CD14-positive monocyte (primary cell): ENCODE measurements at regions not wholly inside any gene's neighbourhood (a gene's known extent, or its start where the extent isn't known, plus 50 kb on each side); places are given as distances from the start of the nearest gene placed in this dataset.

ENCODE experiments used
- DNase-seq, 3 donors: peaks; one replicate each; pipeline ENCODE4 v3.0.0-alpha.2; 2011 to 2022
- H2AFZ ChIP-seq: 2 replicates; pipeline ENCODE4 v1.6.0; 2012; ENCODE audit warnings: mild to moderate bottlenecking, low read depth, low read length, inconsistent platforms; ENCODE audit not compliant: insufficient read depth, poor library complexity, severe bottlenecking
- H3K27ac ChIP-seq, 2 donors: 1 replicate in 1 of 2; 2 replicates in 1 of 2; pipeline ENCODE4 v1.5.1; 2012 to 2013; ENCODE audit warnings: low read length in 2 of 2, control low read depth in 1 of 2, inconsistent platforms in 1 of 2, low read depth in 1 of 2, mild to moderate bottlenecking in 1 of 2
- H3K27me3 ChIP-seq, 2 donors: one replicate each; pipeline versions ENCODE4 v1.6.0 to v1.6.1; 2011 to 2013; ENCODE audit warnings: low read length in 2 of 2; ENCODE audit not compliant: control insufficient read depth in 2 of 2, insufficient read depth in 2 of 2
- H3K36me3 ChIP-seq, 2 donors: replicated peaks in 1 of 2; 1 replicate in 1 of 2; 2 replicates in 1 of 2; pipeline versions ENCODE4 v1.5.1 to v1.6.1; 2012 to 2013; ENCODE audit warnings: low read length in 2 of 2, control low read depth in 1 of 2, inconsistent platforms in 1 of 2, mild to moderate bottlenecking in 1 of 2; ENCODE audit not compliant: insufficient read depth in 2 of 2, control insufficient read depth in 1 of 2
- H3K4me1 ChIP-seq, 2 donors: 1 replicate in 1 of 2; 2 replicates in 1 of 2; pipeline versions ENCODE4 v1.5.1 to v1.6.1; 2012 to 2013; ENCODE audit warnings: low read length in 2 of 2, control low read depth in 1 of 2, inconsistent platforms in 1 of 2, mild to moderate bottlenecking in 1 of 2, moderate library complexity in 1 of 2; ENCODE audit not compliant: insufficient read depth in 2 of 2, control insufficient read depth in 1 of 2
- H3K4me2 ChIP-seq: replicated peaks from 2 replicates; pipeline ENCODE3; 2012; ENCODE audit warnings: low read length, moderate library complexity, mild to moderate bottlenecking; ENCODE audit not compliant: poor library complexity, severe bottlenecking; ENCODE audit errors: extremely low read depth
- H3K4me3 ChIP-seq, 3 experiments: fragments of 200-600 bp in 1 of 3; sonication (generic) in 1 of 3; replicated peaks in 1 of 3; 1 replicate in 2 of 3; 2 replicates in 1 of 3; pipeline ENCODE4 v1.5.1; 2011 to 2013; ENCODE audit warnings: low read length in 3 of 3, mild to moderate bottlenecking in 3 of 3, control low read depth in 2 of 3, low read depth in 2 of 3, inconsistent platforms in 1 of 3, moderate library complexity in 1 of 3
- H3K79me2 ChIP-seq: 2 replicates; pipeline ENCODE4 v1.6.0; 2012; ENCODE audit warnings: mild to moderate bottlenecking, control low read depth, inconsistent platforms, low read length, moderate library complexity; ENCODE audit not compliant: insufficient read depth
- H3K9ac ChIP-seq: 2 replicates; pipeline ENCODE4 v1.6.0; 2017; ENCODE audit warnings: low read length, mild to moderate bottlenecking; ENCODE audit not compliant: insufficient read depth, poor library complexity, severe bottlenecking
- H3K9me3 ChIP-seq, 2 donors: replicated peaks in 1 of 2; 1 replicate in 1 of 2; 2 replicates in 1 of 2; pipeline versions ENCODE4 v1.5.1 to v1.6.1; 2012 to 2013; ENCODE audit warnings: low read length in 2 of 2, control low read depth in 1 of 2; ENCODE audit not compliant: control insufficient read depth in 1 of 2, insufficient read depth in 1 of 2
- H4K20me1 ChIP-seq: 2 replicates; pipeline ENCODE4 v1.6.0; 2012; ENCODE audit warnings: mild to moderate bottlenecking, low read length, control low read depth, moderate library complexity; ENCODE audit not compliant: insufficient read depth
- H3K27ac Mint-ChIP-seq, 7 donors: one replicate each; pipeline ENCODE4 v1.8.0; 2020; ENCODE audit warnings: mild to moderate bottlenecking in 7 of 7, mixed read lengths in 7 of 7, moderate library complexity in 6 of 7, inconsistent platforms in 2 of 7
- H3K27me3 Mint-ChIP-seq, 3 donors: one replicate each; pipeline ENCODE4 v1.8.0; 2021 to 2022; ENCODE audit warnings: low read depth in 3 of 3, mild to moderate bottlenecking in 3 of 3, mixed read lengths in 3 of 3, moderate library complexity in 3 of 3, inconsistent platforms in 1 of 3
- H3K36me3 Mint-ChIP-seq, 2 donors: one replicate each; pipeline ENCODE4 v1.8.0; 2020; ENCODE audit warnings: mixed read lengths in 2 of 2, inconsistent platforms in 1 of 2, mild to moderate bottlenecking in 1 of 2
- H3K4me1 Mint-ChIP-seq: one replicate; pipeline ENCODE4 v1.8.0; 2020; ENCODE audit warnings: mild to moderate bottlenecking, mixed read lengths
- H3K4me3 Mint-ChIP-seq, 2 donors: one replicate each; pipeline ENCODE4 v1.8.0; 2020; ENCODE audit warnings: mild to moderate bottlenecking in 2 of 2, mixed read lengths in 2 of 2, moderate library complexity in 1 of 2
- H3K9me3 Mint-ChIP-seq, 7 donors: one replicate each; pipeline ENCODE4 v1.8.0; 2020 to 2022; ENCODE audit warnings: mixed read lengths in 7 of 7, mild to moderate bottlenecking in 6 of 7, moderate library complexity in 6 of 7, inconsistent platforms in 2 of 7
- WGBS: methylation state at CpG from one replicate; pipeline ENCODE4 v1.1.5; 2013; ENCODE audit warnings: missing lambda C conversion rate; ENCODE audit not compliant: insufficient coverage; 5-methylcytosine and 5-hydroxymethylcytosine counted together
- intact Hi-C, 2 donors: fragments of 100-400 bp; cut with micrococcal nuclease; formaldehyde crosslinking; loops; one replicate each; pipeline versions ENCODE4 v1.15.0 to v1.15.1; 2023
- TF ChIP-seq, protein P1 (sequence below): fragments of 200-600 bp; IDR thresholded peaks from one replicate; pipeline ENCODE4 v1.8.0; 2022; ENCODE audit warnings: antibody characterized with exemption, mild to moderate bottlenecking

DNA sequence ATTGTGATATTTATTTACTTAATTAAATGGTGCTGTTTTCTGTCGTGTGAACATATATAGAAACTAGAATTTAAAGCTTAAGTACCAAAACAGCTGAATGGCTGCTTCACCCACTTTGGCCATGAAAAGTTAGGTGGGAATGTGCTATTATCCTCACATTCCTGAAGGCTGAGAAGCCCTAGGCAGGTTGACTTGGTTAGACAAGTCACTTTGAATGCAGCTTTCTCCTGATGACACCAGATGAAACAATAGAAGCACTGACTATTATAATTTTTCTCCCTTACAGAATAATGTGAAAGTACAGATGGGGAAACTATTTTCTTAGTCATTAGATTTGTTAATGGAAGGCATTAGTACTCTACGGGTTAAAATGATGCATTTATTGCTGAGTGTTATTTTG is 65.1 kb upstream of the C5orf46 start:
- Histone ChIP-seq H3K9ac (no peak overlapping the region), H3K9me3 (no peaks in the 10 kb centered on the region), H3K36me3 (no peaks in the 10 kb centered on the region), H3K4me3 (no peak overlapping the region), H3K4me2 (no peak overlapping the region), H3K4me1 (no peaks in the 10 kb centered on the region), H3K79me2 (no peaks in the 10 kb centered on the region), H3K27ac (no peak overlapping the region), H3K27me3 (no peaks in the 10 kb centered on the region), H4K20me1 (no peaks in the 10 kb centered on the region), H2AFZ (no peak overlapping the region)
- H3K27me3 Mint-ChIP-seq: no peaks in the 10 kb centered on the region
- intact Hi-C loops: no loop called here
- 80% methylated on average over 1 of the region's 2 CpGs for WGBS
- no peaks in the 10 kb centered on the region for H3K4me1 Mint-ChIP-seq
- no peak for DNase-seq
- H3K4me3 Mint-ChIP-seq: no peak overlapping the region
- H3K36me3 Mint-ChIP-seq: no peaks in the 10 kb centered on the region
- H3K9me3 Mint-ChIP-seq: no peaks in the 10 kb centered on the region
- TF ChIP-seq, protein P1, sequence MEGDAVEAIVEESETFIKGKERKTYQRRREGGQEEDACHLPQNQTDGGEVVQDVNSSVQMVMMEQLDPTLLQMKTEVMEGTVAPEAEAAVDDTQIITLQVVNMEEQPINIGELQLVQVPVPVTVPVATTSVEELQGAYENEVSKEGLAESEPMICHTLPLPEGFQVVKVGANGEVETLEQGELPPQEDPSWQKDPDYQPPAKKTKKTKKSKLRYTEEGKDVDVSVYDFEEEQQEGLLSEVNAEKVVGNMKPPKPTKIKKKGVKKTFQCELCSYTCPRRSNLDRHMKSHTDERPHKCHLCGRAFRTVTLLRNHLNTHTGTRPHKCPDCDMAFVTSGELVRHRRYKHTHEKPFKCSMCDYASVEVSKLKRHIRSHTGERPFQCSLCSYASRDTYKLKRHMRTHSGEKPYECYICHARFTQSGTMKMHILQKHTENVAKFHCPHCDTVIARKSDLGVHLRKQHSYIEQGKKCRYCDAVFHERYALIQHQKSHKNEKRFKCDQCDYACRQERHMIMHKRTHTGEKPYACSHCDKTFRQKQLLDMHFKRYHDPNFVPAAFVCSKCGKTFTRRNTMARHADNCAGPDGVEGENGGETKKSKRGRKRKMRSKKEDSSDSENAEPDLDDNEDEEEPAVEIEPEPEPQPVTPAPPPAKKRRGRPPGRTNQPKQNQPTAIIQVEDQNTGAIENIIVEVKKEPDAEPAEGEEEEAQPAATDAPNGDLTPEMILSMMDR: no peak
- no peak overlapping the region for H3K27ac Mint-ChIP-seq

DNA sequence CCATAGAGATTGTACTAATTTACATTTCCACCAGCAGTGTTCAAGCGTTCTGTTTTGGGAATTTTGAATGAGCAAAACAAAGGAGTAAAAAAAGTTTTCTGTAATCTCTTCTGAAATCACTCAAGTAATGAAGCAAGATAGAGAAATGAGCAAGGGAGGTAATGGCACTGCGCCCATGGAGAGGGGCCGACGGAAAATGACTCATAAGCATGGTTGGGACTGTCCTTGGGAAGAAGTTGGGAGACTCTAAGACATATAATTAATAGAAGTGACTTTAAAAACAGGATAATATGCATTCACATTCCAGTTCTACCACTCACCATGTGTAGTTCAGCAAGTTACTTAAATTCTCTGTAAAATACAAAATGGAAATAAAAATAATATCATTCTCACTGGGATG is 62.5 kb upstream of the C5orf46 start:
- no peak for DNase-seq

More for the DNA sequence above, 62.5 kb upstream of the C5orf46 start:
- no peak overlapping the region for H3K4me2 ChIP-seq
- Mint-ChIP-seq H3K9me3 (no peaks in the 10 kb centered on the region), H3K27ac (no peak overlapping the region), H3K27me3 (no peaks in the 10 kb centered on the region), H3K4me3 (no peak overlapping the region), H3K36me3 (no peaks in the 10 kb centered on the region), H3K4me1 (peaks cover 6% of the 10 kb centered on the region)
- no peak overlapping the region for H2AFZ ChIP-seq
- H3K4me1 ChIP-seq: peaks cover 4 to 5% of the 10 kb centered on the region in 2 donors
- no peaks in the 10 kb centered on the region for H3K9me3 ChIP-seq
- H3K36me3 ChIP-seq: no peaks in the 10 kb centered on the region
- no peaks in the 10 kb centered on the region for H4K20me1 ChIP-seq
- H3K27me3 ChIP-seq: no peaks in the 10 kb centered on the region
- no peak overlapping the region for H3K9ac ChIP-seq
- TF ChIP-seq, protein P1: no peak
- H3K79me2 ChIP-seq: no peaks in the 10 kb centered on the region
- intact Hi-C loops: no loop called here
- H3K4me3 ChIP-seq: no peak overlapping the region
- WGBS: no CpG with 5 or more reads among the region's 4 CpGs
- no peak overlapping the region for H3K27ac ChIP-seq
